ENCODE measurements at regions not wholly inside any gene's neighbourhood (a gene's known extent, or its start where the extent isn't known, plus 50 kb on each side); places are given as distances from the start of the nearest gene placed in this dataset.

- Mint-ChIP-seq H3K27ac (no peak overlapping the region), H3K4me1 (no peaks in the 10 kb centered on the region), H3K4me3 (no peak overlapping the region), H3K36me3 (no peaks in the 10 kb centered on the region), H3K9me3 (peaks cover 0 to 7% (median 0%) of the 10 kb centered on the region in 11 donors), H3K27me3 (peaks cover 6 to 23% (median 11%) of the 10 kb centered on the region in 5 donors)
- no peaks in the 10 kb centered on the region for H3K27me3 ChIP-seq (ENCODE audit: control insufficient read depth in 2 of 2, insufficient read depth in 2 of 2, low read length in 2 of 2)
- no peaks in the 10 kb centered on the region for H3K36me3 ChIP-seq (ENCODE audit: control insufficient read depth in 2 of 3, insufficient read depth in 3 of 3, low read length in 3 of 3)
- no peak for DNase-seq
- CTCF ChIA-PET = no interaction called here
- H3K4me3 ChIP-seq (ENCODE audit: low read length) = no peak overlapping the region
- no peaks in the 10 kb centered on the region for H3K4me1 ChIP-seq (ENCODE audit: control insufficient read depth in 2 of 2, insufficient read depth in 2 of 2, low read length in 2 of 2)
- no peak for ATAC-seq
- H3K27ac ChIP-seq (ENCODE audit: low read depth, low read length) = no peak overlapping the region
- H3K9me3 ChIP-seq (ENCODE audit: control insufficient read depth in 2 of 3, low read length in 3 of 3) = no peaks in the 10 kb centered on the region
- POLR2A ChIA-PET = no interaction called here
- intact Hi-C loops (cut with micrococcal nuclease) = no loop called here
Measured at GRCh38 chr5:71874521-71874920, 155.4 kb downstream of the CARTPT start.

DNA sequence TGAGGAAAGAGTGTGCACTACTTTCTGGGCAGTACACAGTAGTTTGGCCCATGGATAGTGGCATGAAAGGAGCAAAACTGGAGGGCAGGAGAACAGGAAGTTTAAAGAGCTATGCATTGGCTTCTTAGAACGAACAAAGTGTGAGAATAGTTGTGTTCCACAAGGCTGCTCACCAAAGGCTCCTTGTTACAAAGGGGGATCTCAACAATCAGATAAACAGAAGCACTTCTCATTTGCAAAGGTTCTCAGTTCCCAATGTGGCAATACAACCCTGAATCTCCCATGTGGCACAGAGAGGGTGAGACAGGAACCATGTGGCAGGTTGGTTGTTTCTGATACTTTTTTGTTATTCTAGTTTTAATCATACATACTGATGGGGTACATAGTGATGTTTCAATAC is 158.4 kb downstream of the CARTPT start:
- Histone ChIP-seq H3K36me3 (ENCODE audit: control insufficient read depth in 2 of 3, insufficient read depth in 3 of 3, low read length in 3 of 3) (no peaks in the 10 kb centered on the region), H3K9me3 (ENCODE audit: control insufficient read depth in 2 of 3, low read length in 3 of 3) (no peaks in the 10 kb centered on the region), H3K4me3 (ENCODE audit: low read length) (no peak overlapping the region), H3K4me1 (ENCODE audit: control insufficient read depth in 2 of 2, insufficient read depth in 2 of 2, low read length in 2 of 2) (no peaks in the 10 kb centered on the region), H3K27ac (ENCODE audit: low read depth, low read length) (no peak overlapping the region), H3K27me3 (ENCODE audit: control insufficient read depth in 2 of 2, insufficient read depth in 2 of 2, low read length in 2 of 2) (peaks cover 0 to 4% of the 10 kb centered on the region in 2 donors)
- no peak overlapping the region for H3K27ac Mint-ChIP-seq
- DNase-seq (no peak), ATAC-seq (no peak)
- H3K4me3 Mint-ChIP-seq = no peak overlapping the region
- ChIA-PET CTCF (no interaction called here), POLR2A (no interaction called here)
- H3K36me3 Mint-ChIP-seq = no peaks in the 10 kb centered on the region
- H3K4me1 Mint-ChIP-seq = no peaks in the 10 kb centered on the region
- intact Hi-C loops (cut with micrococcal nuclease) = no loop called here
- peaks cover 2 to 28% (median 7%) of the 10 kb centered on the region in 5 donors for H3K27me3 Mint-ChIP-seq
- peaks cover 0 to 1% (median 0%) of the 10 kb centered on the region in 11 donors for H3K9me3 Mint-ChIP-seq

- Mint-ChIP-seq H3K27me3 (peaks cover 0 to 31% (median 7%) of the 10 kb centered on the region in 5 donors), H3K4me3 (no peak overlapping the region), H3K9me3 (no peaks in the 10 kb centered on the region), H3K27ac (no peak overlapping the region), H3K4me1 (no peaks in the 10 kb centered on the region), H3K36me3 (no peaks in the 10 kb centered on the region)
- Histone ChIP-seq H3K27me3 (ENCODE audit: control insufficient read depth in 2 of 2, insufficient read depth in 2 of 2, low read length in 2 of 2) (peaks cover 0 to 4% of the 10 kb centered on the region in 2 donors), H3K27ac (ENCODE audit: low read depth, low read length) (no peak overlapping the region), H3K36me3 (ENCODE audit: control insufficient read depth in 2 of 3, insufficient read depth in 3 of 3, low read length in 3 of 3) (no peaks in the 10 kb centered on the region), H3K4me1 (ENCODE audit: control insufficient read depth in 2 of 2, insufficient read depth in 2 of 2, low read length in 2 of 2) (no peaks in the 10 kb centered on the region), H3K9me3 (ENCODE audit: control insufficient read depth in 2 of 3, low read length in 3 of 3) (no peaks in the 10 kb centered on the region), H3K4me3 (ENCODE audit: low read length) (no peak overlapping the region)
- ChIA-PET POLR2A (no interaction called here), CTCF (no interaction called here)
- ATAC-seq (no peak), DNase-seq (no peak)
- intact Hi-C loops (cut with micrococcal nuclease) = no loop called here
Measured at GRCh38 chr5:71880536-71880935, 161.5 kb downstream of the CARTPT start.

- H3K9me3 Mint-ChIP-seq = peaks cover 0 to 2% (median 0%) of the 10 kb centered on the region in 11 donors
- no peaks in the 10 kb centered on the region for H3K4me1 ChIP-seq (ENCODE audit: control insufficient read depth in 2 of 2, insufficient read depth in 2 of 2, low read length in 2 of 2)
- no peak overlapping the region for H3K27ac Mint-ChIP-seq
- DNase-seq (no peak), ATAC-seq (no peak)
- no peak overlapping the region for H3K27ac ChIP-seq (ENCODE audit: low read depth, low read length)
- POLR2A ChIA-PET = no interaction called here
- H3K27me3 Mint-ChIP-seq = peaks cover 0 to 22% (median 7%) of the 10 kb centered on the region in 5 donors
- H3K27me3 ChIP-seq (ENCODE audit: control insufficient read depth in 2 of 2, insufficient read depth in 2 of 2, low read length in 2 of 2) = peaks cover 0 to 4% of the 10 kb centered on the region in 2 donors
- H3K4me1 Mint-ChIP-seq = peaks cover 0 to 7% (median 0%) of the 10 kb centered on the region in 7 donors
- H3K9me3 ChIP-seq (ENCODE audit: control insufficient read depth in 2 of 3, low read length in 3 of 3) = no peaks in the 10 kb centered on the region
- H3K4me3 Mint-ChIP-seq = no peak overlapping the region
- no peak overlapping the region for H3K4me3 ChIP-seq (ENCODE audit: low read length)
- CTCF ChIA-PET = no interaction called here
- intact Hi-C loops (cut with micrococcal nuclease) = no loop called here
- no peaks in the 10 kb centered on the region for H3K36me3 ChIP-seq (ENCODE audit: control insufficient read depth in 2 of 3, insufficient read depth in 3 of 3, low read length in 3 of 3)
- no peaks in the 10 kb centered on the region for H3K36me3 Mint-ChIP-seq
Measured at GRCh38 chr5:71882826-71883741, 164.0 kb downstream of the CARTPT start.

DNA sequence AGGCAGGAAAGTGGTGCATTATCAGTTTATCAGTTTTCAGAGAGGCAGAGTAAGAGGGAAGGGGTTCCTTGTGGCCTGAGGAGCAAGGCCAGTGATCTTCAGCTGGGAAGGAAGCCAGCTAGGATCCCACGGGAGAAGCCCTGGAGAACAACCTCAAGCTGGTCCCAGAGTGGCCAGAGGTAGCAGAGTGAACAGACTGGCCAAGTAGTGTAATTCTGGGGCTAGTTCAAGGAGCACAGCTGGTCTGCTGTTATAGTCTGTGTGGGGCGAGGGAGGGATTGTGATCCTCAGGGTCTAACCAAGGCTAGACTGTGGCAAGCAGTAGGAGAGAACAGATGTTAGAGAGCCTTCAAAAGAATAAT is 164.6 kb downstream of the CARTPT start:
- H3K36me3 Mint-ChIP-seq = no peaks in the 10 kb centered on the region
- H3K27ac ChIP-seq (ENCODE audit: low read depth, low read length) = no peak overlapping the region
- H3K27me3 ChIP-seq (ENCODE audit: control insufficient read depth in 2 of 2, insufficient read depth in 2 of 2, low read length in 2 of 2) = peaks cover 0 to 4% of the 10 kb centered on the region in 2 donors
- peaks cover 0 to 6% (median 0%) of the 10 kb centered on the region in 11 donors for H3K9me3 Mint-ChIP-seq
- ATAC-seq (no peak), DNase-seq (no peak)
- peaks cover 0 to 15% (median 5%) of the 10 kb centered on the region in 5 donors for H3K27me3 Mint-ChIP-seq
- no peak overlapping the region for H3K4me3 Mint-ChIP-seq
- H3K27ac Mint-ChIP-seq = no peak overlapping the region
- no peaks in the 10 kb centered on the region for H3K9me3 ChIP-seq (ENCODE audit: control insufficient read depth in 2 of 3, low read length in 3 of 3)
- CTCF ChIA-PET = no interaction called here
- H3K36me3 ChIP-seq (ENCODE audit: control insufficient read depth in 2 of 3, insufficient read depth in 3 of 3, low read length in 3 of 3) = no peaks in the 10 kb centered on the region
- peaks cover 0 to 8% (median 0%) of the 10 kb centered on the region in 7 donors for H3K4me1 Mint-ChIP-seq
- intact Hi-C loops (cut with micrococcal nuclease) = no loop called here
- H3K4me3 ChIP-seq (ENCODE audit: low read length) = no peak overlapping the region
- no peaks in the 10 kb centered on the region for H3K4me1 ChIP-seq (ENCODE audit: control insufficient read depth in 2 of 2, insufficient read depth in 2 of 2, low read length in 2 of 2)
- POLR2A ChIA-PET = no interaction called here

DNA sequence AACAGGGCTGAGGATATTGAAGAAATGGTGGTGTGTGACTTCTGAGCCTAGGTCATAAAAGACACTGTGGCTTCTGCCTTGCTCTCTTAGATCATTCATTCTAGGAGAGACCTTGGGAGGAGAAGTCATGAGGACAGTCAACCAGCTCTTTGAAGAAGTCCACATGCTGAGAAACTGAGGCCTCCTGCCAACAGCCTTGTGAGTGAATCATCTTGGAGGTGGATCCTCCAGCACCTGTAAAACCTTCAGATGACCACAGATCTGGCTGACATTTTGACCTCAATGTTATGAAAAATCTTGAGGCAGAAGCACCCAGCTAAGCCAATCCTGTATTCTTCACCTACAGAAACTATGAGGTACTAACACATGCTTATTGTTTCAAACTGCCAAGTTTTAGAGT is 165.9 kb downstream of the CARTPT start:
- POLR2A ChIA-PET = no interaction called here
- CTCF ChIA-PET = no interaction called here
- Histone ChIP-seq H3K27me3 (ENCODE audit: control insufficient read depth in 2 of 2, insufficient read depth in 2 of 2, low read length in 2 of 2) (peaks cover 0 to 4% of the 10 kb centered on the region in 2 donors), H3K36me3 (ENCODE audit: control insufficient read depth in 2 of 3, insufficient read depth in 3 of 3, low read length in 3 of 3) (no peaks in the 10 kb centered on the region), H3K9me3 (ENCODE audit: control insufficient read depth in 2 of 3, low read length in 3 of 3) (no peaks in the 10 kb centered on the region), H3K27ac (ENCODE audit: low read depth, low read length) (no peak overlapping the region), H3K4me1 (ENCODE audit: control insufficient read depth in 2 of 2, insufficient read depth in 2 of 2, low read length in 2 of 2) (no peaks in the 10 kb centered on the region), H3K4me3 (ENCODE audit: low read length) (no peak overlapping the region)
- no peak overlapping the region for H3K27ac Mint-ChIP-seq
- DNase-seq = no peak
- H3K36me3 Mint-ChIP-seq = peaks cover 0 to 3% (median 0%) of the 10 kb centered on the region in 5 donors
- peaks cover 0 to 8% (median 0%) of the 10 kb centered on the region in 7 donors for H3K4me1 Mint-ChIP-seq
- peaks cover 0 to 12% (median 3%) of the 10 kb centered on the region in 11 donors for H3K9me3 Mint-ChIP-seq
- no peak overlapping the region for H3K4me3 Mint-ChIP-seq
- intact Hi-C loops (cut with micrococcal nuclease) = no loop called here
- ATAC-seq = no peak
- peaks cover 2 to 16% (median 9%) of the 10 kb centered on the region in 5 donors for H3K27me3 Mint-ChIP-seq

DNA sequence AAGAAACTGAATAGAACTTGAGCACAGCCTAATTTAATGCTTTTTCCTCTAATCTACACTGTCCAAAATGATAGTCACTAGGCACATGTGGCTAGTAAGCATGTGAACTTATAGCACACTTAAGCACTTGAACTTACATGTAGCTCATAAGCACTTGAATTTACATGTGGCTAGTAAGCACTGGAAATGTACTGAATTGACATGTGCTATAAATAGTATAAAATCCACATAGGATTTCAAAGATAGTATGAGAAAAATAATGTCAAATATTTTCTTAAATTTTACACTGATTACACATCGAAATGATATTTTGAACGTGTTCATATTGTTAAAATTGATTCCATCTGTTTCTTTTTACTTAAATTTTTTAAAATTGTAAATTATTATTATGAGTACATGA is 167.3 kb downstream of the CARTPT start:
- Mint-ChIP-seq H3K4me1 (peaks cover 0 to 8% (median 0%) of the 10 kb centered on the region in 7 donors), H3K27me3 (peaks cover 2 to 27% (median 20%) of the 10 kb centered on the region in 5 donors), H3K4me3 (no peak overlapping the region), H3K36me3 (peaks cover 0 to 8% (median 0%) of the 10 kb centered on the region in 5 donors), H3K9me3 (peaks cover 0 to 12% (median 4%) of the 10 kb centered on the region in 11 donors), H3K27ac (no peak overlapping the region)
- Histone ChIP-seq H3K4me1 (ENCODE audit: control insufficient read depth in 2 of 2, insufficient read depth in 2 of 2, low read length in 2 of 2) (no peaks in the 10 kb centered on the region), H3K4me3 (ENCODE audit: low read length) (no peak overlapping the region), H3K27ac (ENCODE audit: low read depth, low read length) (no peak overlapping the region), H3K36me3 (ENCODE audit: control insufficient read depth in 2 of 3, insufficient read depth in 3 of 3, low read length in 3 of 3) (no peaks in the 10 kb centered on the region), H3K27me3 (ENCODE audit: control insufficient read depth in 2 of 2, insufficient read depth in 2 of 2, low read length in 2 of 2) (no peaks in the 10 kb centered on the region), H3K9me3 (ENCODE audit: control insufficient read depth in 2 of 3, low read length in 3 of 3) (no peaks in the 10 kb centered on the region)
- CTCF ChIA-PET = no interaction called here
- intact Hi-C loops (cut with micrococcal nuclease) = no loop called here
- ATAC-seq = no peak
- no peak for DNase-seq
- POLR2A ChIA-PET = no interaction called here

Measured in naive thymus-derived CD4-positive, alpha-beta T cell (primary cell).